HepG2 (cell line): ENCODE measurements at regions not wholly inside any gene's neighbourhood (a gene's known extent, or its start where the extent isn't known, plus 50 kb on each side); places are given as distances from the start of the nearest gene placed in this dataset.
A peak's percentile ranks its signal among the peaks of the same experiment; 100 is the strongest.

Experiments
- ARHGAP35 ChIP-seq: sonication (generic); formaldehyde crosslinking; IDR thresholded peaks from 2 replicates; pipeline ENCODE4 v1.9.0; 2022; ENCODE audit warnings: mild to moderate bottlenecking, inconsistent platforms, moderate library complexity, missing genetic modification reagents, borderline replicate concordance
- BORCS8-MEF2B ChIP-seq: sonication (generic); formaldehyde crosslinking; IDR thresholded peaks from 2 replicates; pipeline ENCODE4 v1.8.0; 2022; ENCODE audit warnings: mild to moderate bottlenecking, missing genetic modification reagents
- DMTF1 ChIP-seq: sonication (generic); formaldehyde crosslinking; IDR thresholded peaks from 2 replicates; pipeline ENCODE4 v1.4.0; 2020; ENCODE audit warnings: mild to moderate bottlenecking, missing genetic modification reagents
- FOXK1 ChIP-seq: sonication (generic); formaldehyde crosslinking; IDR thresholded peaks from 2 replicates; pipeline ENCODE4 v1.4.0; 2020; ENCODE audit warnings: low read depth, missing genetic modification reagents, borderline replicate concordance
- HOXA3 ChIP-seq: sonication (generic); formaldehyde crosslinking; IDR thresholded peaks from 2 replicates; pipeline ENCODE4 v1.5.0; 2020; ENCODE audit warnings: missing genetic modification reagents
- ISX ChIP-seq: sonication (generic); formaldehyde crosslinking; conservative IDR thresholded peaks from 2 replicates; pipeline ENCODE4 v1.5.0; 2020; ENCODE audit warnings: missing genetic modification reagents
- KAT8 ChIP-seq: IDR thresholded peaks from 2 replicates; pipeline ENCODE4 v1.6.1; 2016; ENCODE audit warnings: missing genetic modification reagents, missing compliant biosample characterization
- MAFF ChIP-seq: IDR thresholded peaks from 2 replicates; pipeline ENCODE4 v1.6.1; 2011; ENCODE audit warnings: low read depth, low read length, improper control_type of control experiment
- MED8 ChIP-seq: sonication (generic); formaldehyde crosslinking; IDR thresholded peaks from 2 replicates; pipeline ENCODE4 v1.8.1; 2023; ENCODE audit warnings: mild to moderate bottlenecking, missing genetic modification reagents; ENCODE audit not compliant: insufficient replicate concordance
- NFKBIZ ChIP-seq: IDR thresholded peaks from 2 replicates; pipeline ENCODE4 v1.6.1; 2018; ENCODE audit warnings: missing genetic modification reagents, missing compliant biosample characterization
- PHF21A ChIP-seq: sonication (generic); formaldehyde crosslinking; IDR thresholded peaks from 2 replicates; pipeline ENCODE4 v1.5.0; 2020; ENCODE audit warnings: mild to moderate bottlenecking, missing genetic modification reagents
- POLR2AphosphoS5 ChIP-seq: IDR thresholded peaks from 2 replicates; pipeline ENCODE4 v1.6.1; 2012; ENCODE audit warnings: low read depth, low read length
- RFXAP ChIP-seq: sonication (generic); formaldehyde crosslinking; IDR thresholded peaks from 2 replicates; pipeline ENCODE4 v1.4.0; 2020; ENCODE audit warnings: missing genetic modification reagents, borderline replicate concordance
- SNAPC2 ChIP-seq: sonication (generic); formaldehyde crosslinking; IDR thresholded peaks from 2 replicates; pipeline ENCODE4 v1.8.1; 2022; ENCODE audit warnings: mild to moderate bottlenecking, missing genetic modification reagents
- TBX3 ChIP-seq: fragments of 450-650 bp; IDR thresholded peaks from 2 replicates; pipeline ENCODE4 v1.6.1; 2017; ENCODE audit warnings: antibody characterized with exemption, mild to moderate bottlenecking, inconsistent platforms, borderline replicate concordance
- TCF7 ChIP-seq: sonication (generic); IDR thresholded peaks from 2 replicates; pipeline ENCODE4 v1.6.1; 2016; ENCODE audit warnings: antibody characterized with exemption, low read depth
- ZBTB20 ChIP-seq: sonication (generic); formaldehyde crosslinking; IDR thresholded peaks from 2 replicates; pipeline ENCODE4 v1.8.1; 2023; ENCODE audit warnings: missing genetic modification reagents, low read depth, mild to moderate bottlenecking, borderline replicate concordance
- ZBTB34 ChIP-seq: sonication (generic); formaldehyde crosslinking; IDR thresholded peaks from 2 replicates; pipeline ENCODE4 v1.8.0; 2022; ENCODE audit warnings: mild to moderate bottlenecking, missing genetic modification reagents
- ZGPAT ChIP-seq: IDR thresholded peaks from 2 replicates; pipeline ENCODE4 v1.6.1; 2016; ENCODE audit warnings: mild to moderate bottlenecking
- ZNF782 ChIP-seq: sonication (generic); formaldehyde crosslinking; IDR thresholded peaks from 2 replicates; pipeline ENCODE4 v1.4.0; 2020; ENCODE audit warnings: missing genetic modification reagents, mild to moderate bottlenecking, borderline replicate concordance
- ZSCAN29 ChIP-seq: sonication (generic); formaldehyde crosslinking; conservative IDR thresholded peaks from 2 replicates; pipeline ENCODE4 v1.4.0; 2020; ENCODE audit warnings: mild to moderate bottlenecking, missing genetic modification reagents
- TF ChIP-seq, protein P1 (sequence below): sonication (generic); formaldehyde crosslinking; IDR thresholded peaks from 2 replicates; pipeline ENCODE4 v1.4.0; 2020; ENCODE audit warnings: missing genetic modification reagents
- TF ChIP-seq, protein P2 (sequence below): sonication (generic); formaldehyde crosslinking; IDR thresholded peaks from 2 replicates; pipeline ENCODE4 v1.9.0; 2022; ENCODE audit warnings: missing genetic modification reagents, mild to moderate bottlenecking, borderline replicate concordance

DNA sequence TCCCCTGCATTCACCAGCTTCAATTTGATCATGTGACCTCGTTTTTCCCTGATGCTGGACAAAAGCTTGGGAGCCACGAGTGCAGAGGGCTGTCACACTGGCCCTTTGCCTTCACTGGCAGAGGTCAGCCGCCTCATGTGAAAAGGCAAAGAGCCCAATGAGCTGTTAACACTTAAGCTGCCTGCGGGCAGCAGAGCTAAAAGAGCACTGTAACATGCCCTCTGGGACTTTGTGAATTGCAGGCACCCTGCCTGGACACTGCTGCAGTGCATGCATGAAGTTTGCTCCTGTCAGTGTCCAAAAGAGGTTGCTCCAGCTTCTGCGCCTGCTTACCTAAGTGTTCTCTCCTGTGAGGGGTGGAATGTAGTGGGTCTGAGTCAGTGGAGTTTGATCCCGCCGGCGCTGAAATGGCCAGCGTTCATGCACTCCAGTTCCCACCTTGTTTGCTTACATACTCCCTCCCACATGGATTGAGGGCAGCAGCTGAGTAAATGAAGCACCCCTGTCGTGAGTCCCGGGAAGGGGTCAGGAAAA lies 193.7 kb downstream of the RFC3 start (continued):
- 0 out of 2 replicates have a peak, but pooled peaks have one; percentile 44 for TF ChIP-seq SNAPC2
- TF ChIP-seq ZSCAN29 (CRISPR knock-in tag) = no peak
- no peak for TF ChIP-seq NFKBIZ (CRISPR knock-in tag)
- TF ChIP-seq, protein P1, sequence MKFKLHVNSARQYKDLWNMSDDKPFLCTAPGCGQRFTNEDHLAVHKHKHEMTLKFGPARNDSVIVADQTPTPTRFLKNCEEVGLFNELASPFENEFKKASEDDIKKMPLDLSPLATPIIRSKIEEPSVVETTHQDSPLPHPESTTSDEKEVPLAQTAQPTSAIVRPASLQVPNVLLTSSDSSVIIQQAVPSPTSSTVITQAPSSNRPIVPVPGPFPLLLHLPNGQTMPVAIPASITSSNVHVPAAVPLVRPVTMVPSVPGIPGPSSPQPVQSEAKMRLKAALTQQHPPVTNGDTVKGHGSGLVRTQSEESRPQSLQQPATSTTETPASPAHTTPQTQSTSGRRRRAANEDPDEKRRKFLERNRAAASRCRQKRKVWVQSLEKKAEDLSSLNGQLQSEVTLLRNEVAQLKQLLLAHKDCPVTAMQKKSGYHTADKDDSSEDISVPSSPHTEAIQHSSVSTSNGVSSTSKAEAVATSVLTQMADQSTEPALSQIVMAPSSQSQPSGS (CRISPR knock-in tag) = peak; percentile 62
- TF ChIP-seq ARHGAP35 (CRISPR knock-in tag) = no peak
- TF ChIP-seq, protein P2, sequence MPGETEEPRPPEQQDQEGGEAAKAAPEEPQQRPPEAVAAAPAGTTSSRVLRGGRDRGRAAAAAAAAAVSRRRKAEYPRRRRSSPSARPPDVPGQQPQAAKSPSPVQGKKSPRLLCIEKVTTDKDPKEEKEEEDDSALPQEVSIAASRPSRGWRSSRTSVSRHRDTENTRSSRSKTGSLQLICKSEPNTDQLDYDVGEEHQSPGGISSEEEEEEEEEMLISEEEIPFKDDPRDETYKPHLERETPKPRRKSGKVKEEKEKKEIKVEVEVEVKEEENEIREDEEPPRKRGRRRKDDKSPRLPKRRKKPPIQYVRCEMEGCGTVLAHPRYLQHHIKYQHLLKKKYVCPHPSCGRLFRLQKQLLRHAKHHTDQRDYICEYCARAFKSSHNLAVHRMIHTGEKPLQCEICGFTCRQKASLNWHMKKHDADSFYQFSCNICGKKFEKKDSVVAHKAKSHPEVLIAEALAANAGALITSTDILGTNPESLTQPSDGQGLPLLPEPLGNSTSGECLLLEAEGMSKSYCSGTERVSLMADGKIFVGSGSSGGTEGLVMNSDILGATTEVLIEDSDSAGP (CRISPR knock-in tag) = peak; percentile 72; the same call in 1 of the 2 replicates
- TF ChIP-seq RFXAP = 0 out of 2 replicates have a peak, but pooled peaks have one; percentile 48
- TF ChIP-seq MAFF = peak; percentile 43
- peak; percentile 86 for TF ChIP-seq PHF21A (CRISPR knock-in tag)
- TF ChIP-seq DMTF1 (CRISPR knock-in tag) = no peak
- TF ChIP-seq ZGPAT (CRISPR knock-in tag) = peak; percentile 84; the same call in 1 of the 2 replicates
- TF ChIP-seq KAT8 = peak; percentile 68
- no peak for TF ChIP-seq MED8 (CRISPR knock-in tag)
- TF ChIP-seq ZBTB34 (CRISPR knock-in tag) = peak; percentile 61; the same call in 1 of the 2 replicates
- peak; percentile 63 for TF ChIP-seq TCF7
- TF ChIP-seq HOXA3 = peak; percentile 81
- no peak for TF ChIP-seq ZNF782 (CRISPR knock-in tag)
- TF ChIP-seq BORCS8-MEF2B (CRISPR knock-in tag) = peak; percentile 75
- peak; percentile 76; the same call in 1 of the 2 replicates for TF ChIP-seq ZBTB20
- peak; percentile 58; the same call in 1 of the 2 replicates for TF ChIP-seq TBX3
- peak; percentile 71; the same call in 1 of the 2 replicates for TF ChIP-seq FOXK1 (CRISPR knock-in tag)
- no peak for TF ChIP-seq ISX (CRISPR knock-in tag)
- peak; percentile 66 for TF ChIP-seq POLR2AphosphoS5
